AG04450 (cell line): ENCODE measurements at regions not wholly inside any gene's neighbourhood (a gene's known extent, or its start where the extent isn't known, plus 50 kb on each side); places are given as distances from the start of the nearest gene placed in this dataset.
"Not testable (repeated sequence)": the region's sequence is repeated elsewhere in the genome, so short reads cannot be mapped to it uniquely, and the experiment has no call there.

Source experiments
- CTCF ChIA-PET: fragments of 300-600, 350-600 bp; formaldehyde crosslinking; extraction: SDS; loops from one replicate; lab custom pipeline; 2022; ENCODE audit warnings: antibody characterized with exemption, inconsistent platforms; lab: Charles Lee
- POLR2A ChIA-PET: fragments of 350-600 bp; formaldehyde crosslinking; extraction: SDS; loops from one replicate; lab custom pipeline; 2021; ENCODE audit warnings: antibody characterized with exemption, inconsistent platforms; lab: Yijun Ruan, JAX
- DNase-seq: peaks from one replicate; pipeline ENCODE4 v3.0.0-alpha.2; 2011; ENCODE audit warnings: low read depth, low spot score
- H3K27ac ChIP-seq: one replicate; pipeline ENCODE4 v1.5.1; 2012; ENCODE audit warnings: low read depth, low read length, control low read depth
- H3K27me3 ChIP-seq: one replicate; pipeline ENCODE4 v1.6.0; 2012; ENCODE audit warnings: low read length; ENCODE audit not compliant: control insufficient read depth, insufficient read depth
- H3K4me3 ChIP-seq: 2 replicates; pipeline ENCODE4 v1.5.1; 2011; ENCODE audit warnings: mild to moderate bottlenecking, low read depth, low read length, control low read depth
- H3K9me3 ChIP-seq: 2 replicates; pipeline ENCODE4 v1.5.1; 2012; ENCODE audit warnings: low read length; ENCODE audit not compliant: control insufficient read depth, insufficient read depth
- CTCF ChIP-seq: IDR thresholded peaks from 2 replicates; pipeline ENCODE4 v1.5.1; 2011; ENCODE audit warnings: low read depth, low read length, control low read depth, inconsistent platforms

GRCh38 chr1:219863816-219864215 is 64.5 kb downstream of the SLC30A10 start:
- H3K9me3 ChIP-seq, H3K4me3 ChIP-seq, POLR2A ChIA-PET, H3K27ac ChIP-seq, DNase-seq, CTCF ChIA-PET, H3K27me3 ChIP-seq: not testable (repeated sequence)

- DNase-seq, result no peak
- no peak overlapping the region for H3K27ac ChIP-seq
- ChIA-PET POLR2A (no interaction called here), CTCF (no interaction called here)
- H3K4me3 ChIP-seq, result no peak overlapping the region
- H3K27me3 ChIP-seq, result no peaks in the 10 kb centered on the region
- no peaks in the 10 kb centered on the region for H3K9me3 ChIP-seq
- TF ChIP-seq CTCF, result no peak
Observed at GRCh38 chr1:219862366-219862765, 66.0 kb downstream of the SLC30A10 start.

GRCh38 chr1:219858980-219859379 is 69.4 kb downstream of the SLC30A10 start:
- POLR2A ChIA-PET, result no interaction called here
- no peak overlapping the region for H3K4me3 ChIP-seq
- H3K9me3 ChIP-seq, result no peaks in the 10 kb centered on the region
- no peak for DNase-seq
- CTCF ChIA-PET, result no interaction called here
- H3K27me3 ChIP-seq, result no peaks in the 10 kb centered on the region
- no peak for TF ChIP-seq CTCF
- H3K27ac ChIP-seq, result no peak overlapping the region

- H3K27me3 ChIP-seq, result peaks cover 2% of the 10 kb centered on the region
- CTCF ChIA-PET, result no interaction called here
- no peak for DNase-seq
- H3K9me3 ChIP-seq, result no peaks in the 10 kb centered on the region
- TF ChIP-seq CTCF, result no peak
- POLR2A ChIA-PET, result no interaction called here
- no peak overlapping the region for H3K27ac ChIP-seq
- no peak overlapping the region for H3K4me3 ChIP-seq
Observed at GRCh38 chr1:219847215-219847855, 81.0 kb downstream of the SLC30A10 start.

- H3K9me3 ChIP-seq, H3K27ac ChIP-seq, CTCF ChIA-PET, DNase-seq, H3K27me3 ChIP-seq, H3K4me3 ChIP-seq, POLR2A ChIA-PET: not testable (repeated sequence)
Observed at GRCh38 chr1:219839595-219839994, 88.8 kb downstream of the SLC30A10 start.

- Histone ChIP-seq H3K27ac (no peak overlapping the region), H3K4me3 (no peak overlapping the region), H3K9me3 (no peaks in the 10 kb centered on the region), H3K27me3 (peaks cover 5% of the 10 kb centered on the region)
- TF ChIP-seq CTCF, result no peak
- CTCF ChIA-PET, result interaction anchor here (1.0 kb wide), 1 partner anchor 153 kb away, joined by 3 read pairs; no protein-coding TSS in a partner anchor
- POLR2A ChIA-PET, result no interaction called here
- no peak for DNase-seq
Observed at GRCh38 chr1:219837994-219838294, 90.4 kb downstream of the SLC30A10 start.
